ENCODE measurements at regions not wholly inside any gene's neighbourhood (a gene's known extent, or its start where the extent isn't known, plus 50 kb on each side); places are given as distances from the start of the nearest gene placed in this dataset.
A peak's percentile ranks its signal among the peaks of the same experiment; 100 is the strongest.

- no peak for FAIRE-seq
- ChIA-PET CTCF (interaction anchor here (0.9 to 1.3 kb wide), 3 partner anchors 50 to 208 kb away, joined by 3 to 5 read pairs (median 4); no protein-coding TSS in a partner anchor), POLR2A (no interaction called here)
- peak overlapping the region; percentile 43; the same call in 2 of the 3 replicates for H3K4me2 ChIP-seq
- no peak for ATAC-seq
- WGBS (ENCODE audit: missing lambda C conversion rate), result 65% methylated on average over 3 of the region's 3 CpGs
- TF ChIP-seq ZC3H11A (IDR thresholded peaks at IDR 0.05), result no peak
- no peak for TF ChIP-seq HOXB5 (CRISPR knock-in tag; IDR thresholded peaks at IDR 0.05)
- no peak for TF ChIP-seq EP300 (IDR thresholded peaks at IDR 0.05)
- TF ChIP-seq MAFK (IDR thresholded peaks at IDR 0.05; ENCODE audit: partially characterized antibody), result peak; percentile 42
- TF ChIP-seq HMGXB4 (CRISPR knock-in tag; IDR thresholded peaks at IDR 0.05; ENCODE audit: borderline replicate concordance), result no peak
- no peaks in the 10 kb centered on the region for H3K9me3 ChIP-seq
- no peak overlapping the region for H3K4me3 ChIP-seq
- H3K27ac ChIP-seq, result peak overlapping the region; percentile 76 to 77
- H3K4me1 ChIP-seq, result peaks cover 56% of the 10 kb centered on the region
- DNase-seq (ENCODE audit: low read depth in 1 of 2, low spot score in 1 of 2), result no peak
Measured at GRCh38 chr9:556199-556598, 285.3 kb upstream of the DMRT1 start.

GRCh38 chr9:556675-557074 lies 284.8 kb upstream of the DMRT1 start:
- no peak for DNase-seq (ENCODE audit: low read depth in 1 of 2, low spot score in 1 of 2)
- peak overlapping the region; percentile 76 to 77 for H3K27ac ChIP-seq
- POLR2A ChIA-PET, result no interaction called here
- H3K9me3 ChIP-seq, result no peaks in the 10 kb centered on the region
- FAIRE-seq, result no peak
- peaks cover 61% of the 10 kb centered on the region for H3K4me1 ChIP-seq
- WGBS (ENCODE audit: missing lambda C conversion rate), result 92% methylated on average over 2 of the region's 2 CpGs
- TF ChIP-seq REST (IDR thresholded peaks at IDR 0.05) (no peak), GATA3 (IDR thresholded peaks at IDR 0.05; ENCODE audit: borderline replicate concordance) (no peak), POLR2AphosphoS2 (conservative IDR thresholded peaks at IDR 0.05; ENCODE audit: low read length) (no peak), E2F6 (IDR thresholded peaks at IDR 0.05; ENCODE audit: borderline replicate concordance, low read depth) (no peak), RNF2 (IDR thresholded peaks at IDR 0.05; ENCODE audit: borderline replicate concordance, low read depth) (no peak), FOSL2 (IDR thresholded peaks at IDR 0.05) (no peak), FOSL2 (CRISPR knock-in tag; IDR thresholded peaks at IDR 0.05) (no peak), PHF8 (IDR thresholded peaks at IDR 0.05; ENCODE audit: borderline replicate concordance, low read depth) (no peak), HOXA7 (CRISPR knock-in tag; IDR thresholded peaks at IDR 0.05) (no peak), SMC3 (IDR thresholded peaks at IDR 0.05) (no peak), EHMT2 (IDR thresholded peaks at IDR 0.05; ENCODE audit: low read depth) (no peak), BHLHE40 (IDR thresholded peaks at IDR 0.05; ENCODE audit: low read depth, low read length) (no peak), CHD2 (IDR thresholded peaks at IDR 0.05; ENCODE audit: low read length, partially characterized antibody) (no peak)
- ATAC-seq, result no peak
- peak overlapping the region; percentile 43; the same call in 2 of the 3 replicates for H3K4me2 ChIP-seq
- H3K4me3 ChIP-seq, result no peak overlapping the region
- CTCF ChIA-PET, result interaction anchor here (0.9 to 1.3 kb wide), 4 partner anchors 51 to 250 kb away, joined by 3 to 5 read pairs (median 4); no protein-coding TSS in a partner anchor

Data from A549 (cell line).